GM13976 (cell line): ENCODE measurements at regions not wholly inside any gene's neighbourhood (a gene's known extent, or its start where the extent isn't known, plus 50 kb on each side); places are given as distances from the start of the nearest gene placed in this dataset.
A peak's percentile ranks its signal among the peaks of the same experiment; 100 is the strongest.

ENCODE experiments used
- DNase-seq: peaks from one replicate; pipeline ENCODE4 v3.0.0; 2012; ENCODE audit warnings: low spot score
- in situ Hi-C: fragments of 300-500 bp; cut with MboI; formaldehyde crosslinking; loops from one replicate; pipeline ENCODE4 v1.12.0; 2022; ENCODE audit warnings: low sequenced_read_pairs, mixed read lengths, inconsistent platforms; ENCODE audit not compliant: unreplicated experiment
- TF ChIP-seq, protein P1 (sequence below): IDR thresholded peaks from 2 replicates; pipeline ENCODE4 v1.5.1; 2012; ENCODE audit warnings: borderline replicate concordance, mild to moderate bottlenecking; ENCODE audit not compliant: insufficient read depth; ENCODE audit errors: extremely low read depth, missing control alignments, control extremely low read depth

DNA sequence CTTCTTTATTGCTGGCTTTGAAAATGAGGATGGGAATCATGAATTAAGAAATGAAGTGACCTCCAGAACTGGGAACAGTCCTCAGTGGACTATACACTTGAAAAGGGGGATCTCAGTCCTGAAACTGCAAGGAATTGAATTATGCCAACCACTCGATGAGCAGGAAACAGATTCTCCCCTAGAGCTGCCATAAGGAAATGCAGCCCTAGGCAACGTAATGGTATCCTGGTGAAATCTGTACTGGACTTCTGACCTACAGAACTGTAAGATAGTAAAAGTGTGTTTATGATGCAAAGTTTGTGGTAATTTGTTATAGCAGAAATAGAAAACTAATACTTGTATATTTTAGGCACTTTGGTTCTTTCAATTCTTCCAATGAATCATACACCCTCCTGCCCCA, 236.4 kb upstream of the TAC1 start:
- TF ChIP-seq, protein P1, sequence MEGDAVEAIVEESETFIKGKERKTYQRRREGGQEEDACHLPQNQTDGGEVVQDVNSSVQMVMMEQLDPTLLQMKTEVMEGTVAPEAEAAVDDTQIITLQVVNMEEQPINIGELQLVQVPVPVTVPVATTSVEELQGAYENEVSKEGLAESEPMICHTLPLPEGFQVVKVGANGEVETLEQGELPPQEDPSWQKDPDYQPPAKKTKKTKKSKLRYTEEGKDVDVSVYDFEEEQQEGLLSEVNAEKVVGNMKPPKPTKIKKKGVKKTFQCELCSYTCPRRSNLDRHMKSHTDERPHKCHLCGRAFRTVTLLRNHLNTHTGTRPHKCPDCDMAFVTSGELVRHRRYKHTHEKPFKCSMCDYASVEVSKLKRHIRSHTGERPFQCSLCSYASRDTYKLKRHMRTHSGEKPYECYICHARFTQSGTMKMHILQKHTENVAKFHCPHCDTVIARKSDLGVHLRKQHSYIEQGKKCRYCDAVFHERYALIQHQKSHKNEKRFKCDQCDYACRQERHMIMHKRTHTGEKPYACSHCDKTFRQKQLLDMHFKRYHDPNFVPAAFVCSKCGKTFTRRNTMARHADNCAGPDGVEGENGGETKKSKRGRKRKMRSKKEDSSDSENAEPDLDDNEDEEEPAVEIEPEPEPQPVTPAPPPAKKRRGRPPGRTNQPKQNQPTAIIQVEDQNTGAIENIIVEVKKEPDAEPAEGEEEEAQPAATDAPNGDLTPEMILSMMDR = no peak
- in situ Hi-C loops = no loop called here
- no peak for DNase-seq

DNA sequence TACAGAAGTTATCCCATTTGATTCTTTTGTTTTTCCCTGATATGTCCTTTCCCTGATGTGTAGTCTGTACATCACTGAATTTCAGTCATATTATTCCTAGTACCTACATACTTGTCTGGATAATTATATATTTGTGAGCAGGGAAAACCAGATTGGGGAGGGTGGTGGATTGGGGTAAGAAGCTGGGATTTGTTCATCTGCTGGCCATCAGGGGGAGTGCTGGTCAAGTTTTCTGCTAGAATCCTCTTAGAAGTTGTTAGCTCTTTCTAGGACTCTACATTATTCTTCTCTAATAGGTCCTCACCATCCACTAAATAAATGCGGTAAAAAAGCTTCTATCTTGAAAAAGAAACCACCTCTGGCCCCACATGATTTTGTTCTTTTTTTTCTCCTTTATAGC, 232.7 kb upstream of the TAC1 start:
- TF ChIP-seq, protein P1 = peak; percentile 56
- DNase-seq = peak; percentile 54
- in situ Hi-C loops = no loop called here

DNA sequence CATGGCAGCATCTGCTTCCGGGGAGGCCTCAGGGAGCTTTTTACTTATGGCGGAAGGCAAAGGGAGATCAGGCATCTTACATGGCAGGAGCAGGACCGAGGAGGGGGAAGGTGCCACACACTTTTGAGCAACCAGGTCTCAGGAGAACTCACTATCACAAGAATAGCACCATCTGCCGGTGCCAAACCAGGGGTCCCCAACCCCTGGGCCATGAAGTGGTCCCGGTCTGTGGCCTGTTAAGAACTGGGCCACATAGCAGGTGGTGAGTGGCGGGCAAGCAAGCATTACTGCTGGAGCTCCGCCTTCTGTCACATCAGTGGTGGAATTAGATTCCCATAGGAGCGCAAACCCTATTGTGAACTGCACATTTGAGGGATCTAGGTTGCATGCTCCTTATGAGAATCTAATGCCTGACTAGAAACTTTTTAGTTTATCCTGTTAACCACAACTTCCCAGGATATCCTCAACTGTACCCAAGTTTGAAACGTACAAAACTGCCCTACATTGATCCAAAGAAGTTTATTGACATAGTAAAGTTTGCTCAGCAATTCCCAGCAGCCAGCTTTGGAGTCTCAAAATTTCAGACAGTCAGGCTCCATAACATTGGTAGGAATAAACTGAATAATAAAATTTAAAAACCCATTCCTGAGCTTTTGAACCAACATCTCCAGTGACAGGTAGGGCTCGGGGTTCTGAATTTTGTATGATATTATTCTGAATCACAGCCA, 228.4 kb upstream of the TAC1 start:
- no peak for DNase-seq
- TF ChIP-seq, protein P1 = no peak
- in situ Hi-C loops = loop anchor here (25.0 kb wide), 1 partner anchor 334 kb away; no protein-coding TSS in a partner anchor

DNA sequence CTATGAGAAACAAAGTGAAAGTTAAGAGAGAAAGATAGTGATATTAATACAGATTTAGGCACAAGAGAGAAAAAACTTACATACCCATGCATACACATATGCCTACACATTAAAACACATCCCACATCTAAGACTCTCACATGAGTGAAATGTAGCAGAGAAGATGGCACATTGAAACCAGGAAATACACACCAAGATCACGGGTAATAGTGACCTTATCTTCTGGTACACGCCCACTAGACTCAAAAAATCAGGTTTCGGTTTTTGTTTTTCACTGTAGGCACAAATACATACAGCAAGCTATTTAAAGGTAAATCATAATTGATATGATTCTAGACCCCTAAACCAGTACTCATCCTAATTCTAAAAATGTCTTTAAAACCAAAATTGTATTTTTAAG, 225.2 kb upstream of the TAC1 start:
- peak; percentile 18 for DNase-seq
- in situ Hi-C loops = loop anchor here (25.0 kb wide), 1 partner anchor 331 kb away; no protein-coding TSS in a partner anchor
- TF ChIP-seq, protein P1 = no peak

DNA sequence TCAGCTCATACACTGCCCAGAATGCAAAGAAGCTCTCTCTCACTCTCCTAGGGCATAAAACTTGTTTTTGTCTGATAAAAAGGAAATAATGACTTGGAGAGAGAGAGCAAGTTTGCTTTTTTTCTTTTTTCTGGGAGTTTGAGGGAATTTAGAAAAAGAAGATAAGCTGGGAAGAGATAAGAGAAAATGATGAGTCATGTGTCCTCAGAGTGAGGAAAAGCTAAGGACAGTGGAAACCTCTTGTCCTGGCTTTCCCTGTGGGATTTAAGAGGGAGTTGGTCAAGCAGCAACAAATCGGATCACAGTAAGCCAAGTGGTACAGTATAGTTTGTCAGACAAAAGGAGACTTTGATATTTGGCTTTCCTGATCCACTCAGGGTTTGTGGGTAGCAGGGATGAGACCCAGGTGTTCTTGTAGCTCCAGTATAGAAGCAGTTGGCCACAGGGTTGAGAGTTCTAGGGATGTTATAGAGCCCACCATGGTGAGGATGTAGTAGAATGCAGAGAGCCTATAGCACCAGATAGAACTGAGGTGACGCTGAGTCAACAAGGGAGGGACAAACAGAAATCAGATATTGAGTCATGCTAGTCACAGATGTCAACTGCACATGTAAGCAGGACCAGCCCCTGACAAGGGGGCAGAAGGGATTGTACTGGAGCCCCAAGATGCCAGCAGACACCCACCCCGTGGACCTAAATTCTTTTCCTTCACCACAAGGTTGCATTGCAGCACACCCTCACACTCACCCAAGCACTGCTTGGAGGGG, 219.3 kb upstream of the TAC1 start:
- in situ Hi-C loops = loop anchor here (25.0 kb wide), 1 partner anchor 325 kb away; no protein-coding TSS in a partner anchor
- TF ChIP-seq, protein P1 = no peak
- DNase-seq = no peak

DNA sequence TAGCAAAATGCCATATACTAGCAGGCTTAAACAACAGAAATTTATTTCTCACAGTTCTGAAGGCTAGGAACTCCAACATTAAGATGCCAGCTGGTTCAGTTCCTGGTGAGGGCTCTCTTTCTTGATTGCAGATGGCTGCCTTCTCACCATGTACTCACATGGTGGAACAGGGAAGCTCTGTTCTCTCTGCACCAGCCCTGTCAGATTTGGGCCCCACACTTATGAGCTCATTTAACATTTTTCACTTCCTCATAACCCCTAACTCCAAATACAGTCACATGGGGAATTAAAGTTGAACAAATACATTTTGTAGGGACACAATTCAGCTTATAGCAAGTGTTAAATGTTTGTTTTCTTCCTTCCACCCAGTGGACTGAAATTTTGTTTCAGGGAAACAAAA, 218.6 kb upstream of the TAC1 start:
- no peak for DNase-seq
- TF ChIP-seq, protein P1 = no peak
- in situ Hi-C loops = loop anchor here (25.0 kb wide), 1 partner anchor 324 kb away; no protein-coding TSS in a partner anchor
